GM12891 (cell line): ENCODE measurements at regions not wholly inside any gene's neighbourhood (a gene's known extent, or its start where the extent isn't known, plus 50 kb on each side); places are given as distances from the start of the nearest gene placed in this dataset.

ENCODE experiments used
- DNase-seq: peaks from one replicate; pipeline ENCODE4 v3.0.0; 2011; ENCODE audit warnings: low spot score; ENCODE audit not compliant: insufficient read length
- FAIRE-seq: peaks from 2 replicates; lab custom pipeline; 2011; peaks lifted over from hg19 to GRCh38; lab: Jason Lieb, UNC
- PAX5 ChIP-seq: IDR thresholded peaks from 2 replicates; pipeline ENCODE4 v1.6.1; 2011; ENCODE audit warnings: low read length, moderate library complexity, mild to moderate bottlenecking; ENCODE audit not compliant: insufficient read depth, severe bottlenecking
- POLR2A ChIP-seq: IDR thresholded peaks from 2 replicates; pipeline ENCODE4 v1.6.1; 2011; ENCODE audit warnings: low read depth, low read length, control low read depth
- POLR2AphosphoS5 ChIP-seq: IDR thresholded peaks from 2 replicates; pipeline ENCODE4 v1.6.1; 2011; ENCODE audit warnings: low read depth, low read length, control low read depth
- POU2F2 ChIP-seq: IDR thresholded peaks from 2 replicates; pipeline ENCODE4 v1.6.1; 2011; ENCODE audit warnings: low read depth, mild to moderate bottlenecking, control low read depth, low read length, moderate library complexity
- SPI1 ChIP-seq: IDR thresholded peaks from 2 replicates; pipeline ENCODE4 v1.6.1; 2011; ENCODE audit warnings: low read depth, low read length, control low read depth
- TAF1 ChIP-seq: IDR thresholded peaks from 2 replicates; pipeline ENCODE4 v1.6.1; 2011; ENCODE audit warnings: low read depth, low read length, control low read depth

DNA sequence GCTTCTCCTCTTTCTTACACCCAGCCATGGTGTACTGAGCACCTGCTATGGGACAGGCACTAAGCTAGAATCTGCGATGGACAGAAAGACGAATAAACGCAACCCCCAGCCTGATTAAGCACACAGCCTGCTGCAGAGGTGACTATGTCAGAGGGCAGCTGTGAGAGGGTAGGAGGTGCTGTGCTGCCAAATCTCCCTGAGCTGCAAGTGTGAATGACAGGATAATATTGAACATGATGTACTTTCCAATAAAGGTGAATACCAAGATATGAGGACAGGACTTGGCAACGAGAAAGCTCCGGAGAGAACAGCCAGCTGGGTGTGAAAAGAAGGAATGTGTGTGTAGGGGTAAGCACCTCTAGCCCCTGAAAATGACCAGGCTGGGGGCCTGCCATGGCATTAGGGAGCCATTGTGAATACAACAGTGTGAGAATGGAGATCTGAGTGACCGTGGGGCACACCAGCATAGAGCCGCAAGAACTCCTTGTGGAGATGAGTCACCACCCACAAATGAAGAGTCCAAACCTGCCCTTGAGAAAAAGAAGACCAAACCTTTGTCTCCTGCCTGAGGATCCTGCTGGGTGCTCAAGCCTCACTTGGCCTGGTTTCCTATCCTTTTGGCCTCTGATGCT lies 83.0 kb upstream of the ATF3 start:
- no peak for FAIRE-seq
- TF ChIP-seq PAX5 (no peak), TAF1 (no peak), SPI1 (no peak), POU2F2 (no peak), POLR2A (no peak), POLR2AphosphoS5 (no peak)
- DNase-seq = no peak

DNA sequence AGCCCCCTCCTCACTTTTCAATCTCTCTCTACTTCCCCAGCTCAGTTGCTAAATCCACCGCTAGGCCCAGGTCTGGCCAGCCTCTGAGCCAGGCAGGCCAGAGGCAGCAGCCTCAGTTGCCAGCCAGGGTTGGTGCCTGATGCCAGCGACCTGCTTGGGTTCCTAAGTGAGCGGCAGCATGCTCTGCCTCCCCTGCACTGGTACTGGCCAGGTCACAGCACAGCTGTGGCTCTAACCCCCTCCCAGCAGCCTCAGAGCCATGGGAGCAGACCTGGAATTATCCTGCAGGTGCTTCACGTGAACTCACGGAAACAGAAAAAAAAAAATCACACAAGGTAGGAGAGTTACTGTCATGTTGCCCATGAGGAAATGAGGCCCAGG lies 82.5 kb upstream of the ATF3 start:
- DNase-seq (no peak), FAIRE-seq (no peak)
- TF ChIP-seq TAF1 = no peak
- TF ChIP-seq POLR2A = no peak
- TF ChIP-seq POU2F2 = no peak
- TF ChIP-seq PAX5 = no peak
- no peak for TF ChIP-seq POLR2AphosphoS5
- TF ChIP-seq SPI1 = no peak

DNA sequence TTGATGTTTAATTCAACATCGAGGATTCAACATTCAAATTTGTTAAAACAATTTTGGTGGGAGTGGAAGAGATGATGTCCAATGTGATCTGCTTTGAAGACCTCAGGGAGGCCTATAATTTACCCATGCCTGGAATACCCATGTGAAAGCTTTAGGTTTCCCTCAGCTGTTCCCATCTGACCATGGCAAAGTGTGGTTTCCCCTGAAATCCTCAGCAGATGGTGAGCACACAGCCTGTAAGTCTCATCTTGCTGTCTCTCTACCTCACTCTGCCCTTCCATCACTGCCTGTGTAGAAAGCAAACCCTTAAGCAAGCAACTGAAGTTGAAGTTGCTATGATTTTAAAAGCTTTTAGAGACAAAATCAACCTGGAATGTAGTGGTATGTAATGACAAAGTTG lies 80.1 kb upstream of the ATF3 start:
- no peak for DNase-seq
- no peak for TF ChIP-seq TAF1
- TF ChIP-seq PAX5 = no peak
- no peak for TF ChIP-seq POLR2AphosphoS5
- no peak for TF ChIP-seq POLR2A
- no peak for TF ChIP-seq SPI1
- no peak for TF ChIP-seq POU2F2
- no peak for FAIRE-seq

DNA sequence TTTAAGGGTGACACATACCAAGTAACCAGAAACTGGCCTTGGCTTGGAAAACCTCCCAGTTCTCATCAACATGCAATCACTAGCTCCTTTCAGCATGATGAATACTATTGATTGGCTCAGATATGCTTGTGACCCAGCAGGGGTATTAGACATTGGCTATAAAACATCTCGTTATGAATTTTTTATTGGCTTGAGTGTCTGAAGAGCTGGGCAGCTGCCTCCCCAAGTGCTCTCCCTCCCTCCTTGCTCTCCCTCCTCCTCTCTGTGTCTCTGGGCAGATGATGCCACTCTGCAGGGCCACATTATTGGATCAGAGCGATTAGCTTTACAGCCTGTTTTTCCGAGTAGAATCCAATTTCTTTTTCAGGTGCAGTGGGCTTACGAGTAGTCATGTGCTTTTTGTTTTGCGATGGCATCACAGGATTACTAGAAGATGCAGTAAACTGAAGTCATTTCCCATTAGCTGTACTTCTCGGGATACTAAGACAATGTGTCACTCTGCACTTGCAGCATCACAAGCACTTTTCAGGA lies 79.3 kb upstream of the ATF3 start:
- FAIRE-seq (no peak), DNase-seq (no peak)
- TF ChIP-seq PAX5 = no peak
- TF ChIP-seq TAF1 = no peak
- no peak for TF ChIP-seq SPI1
- no peak for TF ChIP-seq POU2F2
- no peak for TF ChIP-seq POLR2A
- no peak for TF ChIP-seq POLR2AphosphoS5

DNA sequence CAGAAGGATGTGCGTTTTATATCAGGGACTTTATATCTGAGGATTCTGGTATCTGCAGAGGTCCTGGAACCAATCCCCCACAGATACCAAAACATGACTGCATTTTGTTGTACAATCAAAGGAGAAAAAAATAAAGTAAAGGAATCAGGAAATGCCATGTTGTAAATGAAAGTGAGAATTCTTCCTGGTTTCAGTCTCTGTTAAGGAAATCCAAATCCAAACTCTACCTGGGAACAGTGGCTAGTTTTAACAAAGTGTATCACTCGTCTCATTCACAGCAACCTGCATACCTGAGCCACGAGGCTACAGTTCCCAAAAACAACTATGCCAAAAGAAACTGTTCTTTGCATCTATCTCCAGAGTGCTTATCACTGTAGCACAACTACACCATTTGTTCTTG lies 77.3 kb upstream of the ATF3 start:
- FAIRE-seq (no peak), DNase-seq (no peak)
- TF ChIP-seq POU2F2 (no peak), PAX5 (no peak), SPI1 (no peak), POLR2AphosphoS5 (no peak), POLR2A (no peak), TAF1 (no peak)

DNA sequence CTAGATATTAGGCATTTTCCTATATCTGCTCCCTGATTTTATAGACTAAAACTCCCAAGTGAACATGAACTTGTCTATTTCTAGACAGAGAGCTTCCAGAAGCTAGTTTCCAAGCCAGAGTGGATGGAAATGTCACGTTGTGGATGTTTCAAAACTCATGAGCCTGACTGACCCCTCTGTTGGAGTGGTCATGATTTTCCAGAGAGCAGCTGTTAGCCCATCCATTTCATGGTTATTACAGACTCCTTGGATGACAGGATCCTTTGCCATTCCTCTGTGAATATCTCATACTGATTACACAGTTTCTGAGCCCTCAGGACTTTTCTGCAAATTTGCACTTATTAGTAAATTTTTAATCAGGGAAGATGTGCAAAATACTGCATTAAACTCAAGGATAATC lies 76.8 kb upstream of the ATF3 start:
- no peak for FAIRE-seq
- TF ChIP-seq POLR2AphosphoS5 (no peak), POU2F2 (no peak), SPI1 (no peak), POLR2A (no peak), TAF1 (no peak), PAX5 (no peak)
- DNase-seq = no peak

DNA sequence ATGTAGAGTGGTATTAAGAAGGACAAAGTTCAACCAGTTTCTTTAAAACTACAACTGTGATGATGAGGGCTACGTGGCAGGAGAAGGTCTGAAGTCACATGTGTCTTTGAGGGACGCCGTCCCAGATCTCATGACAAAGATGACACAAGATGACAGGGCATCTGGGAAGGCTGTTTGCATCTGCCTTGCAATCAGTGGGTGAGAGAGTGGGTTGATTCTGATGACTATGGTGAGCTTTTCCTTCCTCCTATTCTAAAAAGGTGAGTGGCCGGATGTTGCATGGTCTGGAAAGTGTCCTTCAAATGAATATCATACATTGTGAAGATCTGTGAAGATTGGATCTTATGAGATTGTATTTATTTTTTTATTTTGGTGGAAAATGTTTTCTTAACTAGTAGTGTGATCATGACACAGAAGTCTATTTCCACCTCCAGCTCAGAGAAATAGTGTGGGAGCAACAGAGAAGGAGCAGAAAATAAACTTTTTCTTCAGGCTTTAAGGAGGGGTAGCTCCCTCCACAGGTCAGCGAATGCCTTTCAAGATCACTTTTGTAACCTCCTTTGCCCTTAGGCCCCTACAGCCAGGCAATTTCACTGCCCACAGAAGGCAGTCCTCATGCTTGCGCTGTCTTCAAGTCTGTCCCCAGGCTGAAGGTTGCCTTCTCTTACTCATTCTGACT lies 76.0 kb upstream of the ATF3 start:
- TF ChIP-seq POLR2AphosphoS5 (no peak), SPI1 (no peak), PAX5 (no peak), TAF1 (no peak), POU2F2 (no peak), POLR2A (no peak)
- FAIRE-seq (no peak), DNase-seq (no peak)

DNA sequence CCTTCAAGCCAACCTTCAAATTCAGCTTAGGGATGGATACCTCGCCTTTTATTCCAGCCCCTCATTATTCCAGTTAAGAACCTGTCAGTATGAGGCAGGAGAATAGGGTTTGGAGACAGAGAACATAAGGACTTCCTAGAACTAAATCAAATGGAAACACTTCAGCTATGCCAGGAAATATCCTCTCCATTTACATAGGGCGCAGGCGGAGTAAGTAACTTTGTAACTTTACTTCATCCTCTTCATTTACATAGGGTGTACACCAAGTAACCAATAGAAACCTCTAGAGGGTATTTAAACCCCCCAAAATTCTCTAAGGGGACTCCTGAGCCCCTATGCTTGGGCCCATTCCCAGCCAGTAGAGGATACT lies 75.4 kb upstream of the ATF3 start:
- FAIRE-seq = no peak

DNA sequence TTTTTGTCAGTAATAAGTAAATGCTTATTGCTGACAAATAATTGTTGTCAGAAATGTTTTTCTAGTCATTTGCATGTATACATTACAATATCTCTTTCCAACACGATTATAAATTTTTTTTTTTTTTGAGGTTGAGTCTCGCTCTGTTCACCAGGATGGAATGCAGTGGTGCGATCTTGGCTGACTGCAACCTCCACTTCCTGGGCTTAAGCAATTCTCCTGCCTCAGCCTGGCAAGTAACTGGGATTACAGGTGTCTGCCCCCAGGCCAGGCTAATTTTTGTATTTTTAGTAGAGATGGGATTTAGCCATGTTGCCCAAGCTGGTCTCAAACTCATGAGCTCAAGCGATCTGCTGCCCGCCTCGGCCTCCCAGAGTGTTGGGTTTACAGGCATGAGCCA lies 72.0 kb upstream of the ATF3 start:
- FAIRE-seq = no peak
- TF ChIP-seq SPI1 (no peak), POLR2A (no peak), POLR2AphosphoS5 (no peak), TAF1 (no peak), POU2F2 (no peak), PAX5 (no peak)
- no peak for DNase-seq

More for the DNA sequence above, 75.4 kb upstream of the ATF3 start:
- TF ChIP-seq POLR2A (no peak), SPI1 (no peak), TAF1 (no peak), POU2F2 (no peak), POLR2AphosphoS5 (no peak), PAX5 (no peak)
- no peak for DNase-seq
